ENCODE measurements at regions not wholly inside any gene's neighbourhood (a gene's known extent, or its start where the extent isn't known, plus 50 kb on each side); places are given as distances from the start of the nearest gene placed in this dataset.
"Not testable (repeated sequence)": the region's sequence is repeated elsewhere in the genome, so short reads cannot be mapped to it uniquely, and the experiment has no call there.

GRCh38 chr15:96181873-96182301, 148.6 kb upstream of the NR2F2 start:
- no peak for DNase-seq (ENCODE audit: low spot score)

GRCh38 chr15:96182736-96183513, 147.6 kb upstream of the NR2F2 start:
- no peak for DNase-seq (ENCODE audit: low spot score)

- no peak for DNase-seq (ENCODE audit: low spot score)
Measured at GRCh38 chr15:96183514-96183850, 147.0 kb upstream of the NR2F2 start.

- DNase-seq (ENCODE audit: low spot score) = no peak
Measured at GRCh38 chr15:96183867-96184266, 146.6 kb upstream of the NR2F2 start.

- no peak for DNase-seq (ENCODE audit: low spot score)
Measured at GRCh38 chr15:96184297-96184696, 146.2 kb upstream of the NR2F2 start.

GRCh38 chr15:96186105-96186504, 144.4 kb upstream of the NR2F2 start:
- DNase-seq (ENCODE audit: low spot score) = no peak

- DNase-seq (ENCODE audit: low spot score) = no peak
Measured at GRCh38 chr15:96187341-96188305, 142.9 kb upstream of the NR2F2 start.

- no peak for DNase-seq (ENCODE audit: low spot score)
Measured at GRCh38 chr15:96197721-96198120, 132.8 kb upstream of the NR2F2 start.

GRCh38 chr15:96199111-96199510, 131.4 kb upstream of the NR2F2 start:
- DNase-seq (ENCODE audit: low spot score) = no peak

GRCh38 chr15:96200357-96200967, 130.0 kb upstream of the NR2F2 start:
- no peak for DNase-seq (ENCODE audit: low spot score)

GRCh38 chr15:96201696-96202095, 128.8 kb upstream of the NR2F2 start:
- no peak for DNase-seq (ENCODE audit: low spot score)

GRCh38 chr15:96205588-96205987, 124.9 kb upstream of the NR2F2 start:
- DNase-seq (ENCODE audit: low spot score) = not testable (repeated sequence)

GRCh38 chr15:96207377-96208006, 123.0 kb upstream of the NR2F2 start:
- DNase-seq (ENCODE audit: low spot score) = no peak

- DNase-seq (ENCODE audit: low spot score) = no peak
Measured at GRCh38 chr15:96209285-96209735, 121.2 kb upstream of the NR2F2 start.

GRCh38 chr15:96213045-96213444, 117.5 kb upstream of the NR2F2 start:
- no peak for DNase-seq (ENCODE audit: low spot score)

GRCh38 chr15:96213896-96214295, 116.6 kb upstream of the NR2F2 start:
- no peak for DNase-seq (ENCODE audit: low spot score)

GRCh38 chr15:96216481-96216880, 114.0 kb upstream of the NR2F2 start:
- not testable (repeated sequence) for DNase-seq (ENCODE audit: low spot score)

GRCh38 chr15:96217983-96218382, 112.5 kb upstream of the NR2F2 start:
- no peak for DNase-seq (ENCODE audit: low spot score)

GRCh38 chr15:96218623-96219455, 111.7 kb upstream of the NR2F2 start:
- no peak for DNase-seq (ENCODE audit: low spot score)

GRCh38 chr15:96219681-96220080, 110.8 kb upstream of the NR2F2 start:
- no peak for DNase-seq (ENCODE audit: low spot score)

GRCh38 chr15:96220657-96221056, 109.8 kb upstream of the NR2F2 start:
- DNase-seq (ENCODE audit: low spot score) = no peak
